Stimulated activated CD4-positive, alpha-beta T cell treated with anti-CD3 and anti-CD28 coated beads, TNF-alpha, amount 100 ng/mL, for 1 hour (primary cell): ENCODE measurements at regions not wholly inside any gene's neighbourhood (a gene's known extent, or its start where the extent isn't known, plus 50 kb on each side); places are given as distances from the start of the nearest gene placed in this dataset.

ENCODE experiments used
- DNase-seq, 3 donors: peaks; one replicate each; pipeline ENCODE4 v3.0.0-alpha.2; 2020; ENCODE audit warnings: low read depth in 3 of 3, low spot score in 1 of 3

GRCh38 chr9:89655990-89656657 lies 51.3 kb downstream of the GADD45G start:
- no peak for DNase-seq

- no peak for DNase-seq
Measured at GRCh38 chr9:89657295-89657694, 52.5 kb downstream of the GADD45G start.

DNA sequence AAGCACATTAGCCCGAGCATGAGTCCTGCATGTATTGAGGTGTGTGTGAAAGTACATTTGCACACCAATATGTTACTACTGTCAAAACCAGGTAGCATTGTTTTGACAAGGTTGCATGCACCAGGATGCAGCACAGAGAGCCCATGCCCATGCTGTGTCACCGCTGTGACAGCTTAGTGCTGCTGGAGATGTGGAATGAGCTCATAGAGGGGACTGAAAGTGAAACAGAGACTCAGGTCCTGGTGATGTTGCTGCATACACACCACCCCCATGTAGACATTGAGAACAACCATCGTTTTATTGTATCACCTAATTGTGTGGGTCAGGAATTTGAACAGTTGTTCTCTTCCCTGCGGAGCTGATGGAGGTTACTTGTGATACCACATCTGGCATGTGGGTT lies 53.0 kb downstream of the GADD45G start:
- no peak for DNase-seq

- DNase-seq = no peak
Measured at GRCh38 chr9:89658401-89658800, 53.6 kb downstream of the GADD45G start.

DNA sequence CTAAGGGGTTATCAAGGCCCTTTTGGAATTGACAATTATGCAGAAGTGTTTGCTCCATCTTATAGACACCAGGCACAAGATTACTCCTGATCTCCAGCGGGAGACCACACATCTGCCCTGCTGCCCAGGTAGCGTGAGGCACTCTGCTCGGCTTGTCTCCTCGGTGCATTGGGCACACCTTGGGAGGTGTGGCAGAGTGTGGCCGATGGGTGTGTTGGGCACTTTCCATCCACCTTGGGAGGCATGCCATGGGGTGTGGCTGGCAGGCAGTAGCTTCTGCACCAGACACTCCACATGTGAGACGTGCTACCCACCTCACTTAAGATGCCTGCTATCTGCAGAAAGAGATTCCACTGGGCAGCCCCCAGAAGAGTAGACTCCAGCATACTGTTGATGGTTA lies 54.1 kb downstream of the GADD45G start:
- no peak for DNase-seq

DNA sequence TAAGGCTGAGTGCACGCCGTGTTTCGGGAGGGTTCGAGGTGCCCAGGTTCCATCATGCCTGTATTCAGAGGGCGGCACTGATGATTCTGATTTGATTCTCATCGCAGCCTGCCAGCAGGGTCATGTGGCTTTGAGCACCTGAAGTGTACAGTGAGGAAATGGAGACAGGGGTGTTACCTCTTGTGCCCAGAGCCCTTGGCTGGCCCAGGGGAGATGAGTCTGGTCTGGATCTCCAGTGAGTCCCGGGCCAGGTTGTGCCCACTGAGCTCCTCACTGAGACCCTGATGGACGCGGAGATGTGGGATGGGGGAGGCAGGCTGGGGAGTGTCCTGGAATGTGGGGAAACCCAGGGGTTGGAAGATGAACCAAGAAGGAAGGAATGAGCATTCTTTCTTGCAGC lies 54.7 kb downstream of the GADD45G start:
- no peak for DNase-seq

GRCh38 chr9:89659891-89660685 lies 55.3 kb downstream of the GADD45G start:
- no peak for DNase-seq

GRCh38 chr9:89661391-89661949 lies 56.7 kb downstream of the GADD45G start:
- no peak for DNase-seq

GRCh38 chr9:89661956-89662717 lies 57.3 kb downstream of the GADD45G start:
- DNase-seq = no peak

- DNase-seq = no peak
Measured at GRCh38 chr9:89662718-89663613, 58.2 kb downstream of the GADD45G start.

- no peak for DNase-seq
Measured at GRCh38 chr9:89663614-89663970, 58.8 kb downstream of the GADD45G start.

DNA sequence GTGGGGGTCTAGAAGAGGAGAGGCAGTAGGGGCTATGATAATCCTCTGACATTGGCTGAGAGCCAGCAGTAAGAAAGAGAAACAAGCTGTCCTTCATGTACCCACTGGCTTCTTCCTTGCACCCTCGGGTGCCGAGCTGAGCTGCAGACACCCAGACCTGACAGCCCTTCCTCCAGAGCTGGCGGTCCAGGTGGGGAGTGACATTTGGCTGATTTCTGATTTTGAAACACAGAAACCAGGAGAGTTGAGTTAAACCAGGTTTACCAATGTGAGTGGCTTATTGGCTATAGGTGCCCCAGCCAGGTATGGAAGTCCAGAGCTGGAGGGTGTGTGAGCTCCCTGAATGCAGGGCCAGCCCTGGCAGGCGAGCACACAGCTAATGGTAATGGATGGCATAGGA lies 59.2 kb downstream of the GADD45G start:
- no peak for DNase-seq

DNA sequence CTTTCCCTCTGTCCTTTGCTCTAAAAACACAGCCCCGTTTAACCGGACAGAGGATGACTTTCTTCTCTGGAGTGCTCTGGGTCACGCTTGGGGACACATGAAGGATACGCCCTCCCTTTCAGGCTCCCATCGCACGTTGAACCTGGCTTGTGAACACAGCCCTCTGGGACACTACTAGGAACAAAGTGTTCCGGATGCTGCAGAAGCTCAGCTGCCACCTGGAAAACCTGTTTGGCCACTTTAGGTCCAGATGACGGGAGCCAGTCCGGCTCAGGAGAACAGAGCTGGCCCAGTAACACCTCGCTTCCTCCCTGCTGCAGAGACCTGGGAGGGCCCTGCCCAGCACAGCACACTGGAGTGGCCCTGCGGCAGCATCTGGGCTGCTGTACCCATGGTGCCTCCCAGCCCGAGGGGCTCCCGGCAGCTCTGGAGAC lies 60.1 kb downstream of the GADD45G start:
- DNase-seq = no peak

- no peak for DNase-seq
Measured at GRCh38 chr9:89666364-89666763, 61.6 kb downstream of the GADD45G start.

DNA sequence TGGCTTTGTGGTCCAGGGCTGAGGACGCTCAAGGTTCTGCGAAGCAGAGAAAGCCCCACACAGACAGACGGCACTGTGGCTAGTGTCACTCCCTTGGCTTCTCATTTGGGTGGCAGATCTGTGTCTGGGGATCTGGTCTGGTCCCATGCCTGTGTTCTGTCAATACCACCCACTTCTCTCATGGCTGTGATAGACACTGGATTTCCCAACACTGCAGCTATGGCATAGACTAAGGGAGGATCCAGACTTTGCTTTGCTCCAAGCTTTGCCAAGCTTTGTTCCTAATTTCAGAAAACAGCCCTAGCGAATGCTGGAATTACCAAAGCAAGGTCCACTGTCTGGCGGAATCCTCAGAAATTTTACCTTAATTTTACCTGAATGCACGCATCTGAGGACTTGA lies 62.1 kb downstream of the GADD45G start:
- no peak for DNase-seq

DNA sequence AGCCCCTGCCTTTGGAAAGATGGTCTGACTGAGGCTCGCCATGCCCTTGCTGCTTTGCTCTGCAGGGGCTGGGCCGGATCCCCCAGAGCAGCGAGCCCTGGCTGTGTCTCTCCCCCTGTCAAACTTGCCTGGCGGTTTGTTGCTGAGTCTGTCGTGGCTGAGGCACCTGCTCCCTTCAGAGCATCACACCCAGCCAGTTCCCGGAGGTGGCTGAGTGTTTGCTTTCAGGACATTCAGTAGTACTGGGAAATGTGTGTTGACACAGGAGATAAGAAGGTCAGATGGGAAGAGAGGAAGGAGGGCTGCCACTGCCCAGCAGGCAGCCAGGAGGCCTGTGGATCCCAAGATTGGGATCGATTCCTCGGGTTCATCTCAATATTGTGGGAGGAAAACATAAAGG lies 62.9 kb downstream of the GADD45G start:
- no peak for DNase-seq

- no peak for DNase-seq
Measured at GRCh38 chr9:89668216-89668865, 63.5 kb downstream of the GADD45G start.

DNA sequence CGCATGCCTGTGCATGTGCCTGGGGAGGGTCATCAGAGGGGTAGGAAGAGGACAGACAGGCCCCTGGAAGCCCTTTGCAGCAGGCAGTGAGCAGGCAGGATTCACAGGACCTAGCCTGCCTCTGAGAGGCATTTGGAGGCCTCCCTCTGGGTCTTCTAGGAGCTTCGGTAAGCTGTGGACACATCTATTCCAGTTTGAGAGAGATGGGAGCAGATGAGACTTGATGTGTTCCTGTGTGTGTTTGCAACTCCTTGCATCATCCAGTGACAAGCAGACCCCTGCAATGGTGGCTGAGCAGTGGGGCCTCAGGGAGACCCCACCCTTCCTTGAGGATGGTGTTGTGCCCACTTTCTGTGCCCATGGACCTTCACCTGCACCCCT lies 64.0 kb downstream of the GADD45G start:
- DNase-seq = no peak

GRCh38 chr9:89669361-89669842 lies 64.6 kb downstream of the GADD45G start:
- no peak for DNase-seq

DNA sequence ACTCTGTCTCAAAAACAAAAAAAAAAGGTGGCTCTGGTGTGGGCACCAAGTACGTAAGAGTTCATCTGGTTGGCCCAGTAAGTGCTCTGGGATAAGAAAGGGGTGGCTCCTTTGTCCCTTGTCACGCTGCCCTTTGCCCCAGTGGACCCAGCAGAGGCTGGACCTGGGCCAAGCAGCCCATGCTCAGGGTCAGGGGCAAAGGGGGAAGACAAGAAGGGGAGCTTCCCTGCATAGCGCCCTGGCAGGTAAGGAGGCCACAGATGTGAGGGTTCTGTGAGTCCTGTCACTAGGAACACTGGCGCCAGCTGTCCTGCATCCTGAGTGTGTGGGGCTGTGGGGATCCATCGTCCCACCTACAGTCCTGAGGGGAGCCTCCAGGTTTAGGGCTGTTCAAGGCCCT lies 65.3 kb downstream of the GADD45G start:
- no peak for DNase-seq
